ENCODE measurements at regions not wholly inside any gene's neighbourhood (a gene's known extent, or its start where the extent isn't known, plus 50 kb on each side); places are given as distances from the start of the nearest gene placed in this dataset.

GRCh38 chr13:74204602-74205312 is 70.6 kb upstream of the KLF12 start:
- Histone ChIP-seq H3K27ac (ENCODE audit: low read depth, low read length) (no peak overlapping the region), H2AFZ (ENCODE audit: low read length) (no peak overlapping the region)
- no peak for FAIRE-seq

More at GRCh38 chr13:74204602-74205312, 70.6 kb upstream of the KLF12 start:
- Histone ChIP-seq H3K9me3 (ENCODE audit: insufficient read depth in 2 of 2, low read depth in 1 of 2, low read length in 1 of 2) (peaks cover 0 to 5% of the 10 kb centered on the region in 2 experiments; a peak in 1 of 4 replicates), H3K9ac (replicated peaks in 1 of 4; ENCODE audit: extremely low read depth in 1 of 4, low read depth in 3 of 4, low read length in 3 of 4) (no peak overlapping the region), H3K4me1 (replicated peaks in 1 of 4; ENCODE audit: control insufficient read depth in 3 of 4, insufficient read depth in 4 of 4, low read length in 3 of 4) (no peaks in the 10 kb centered on the region), H4K8ac (ENCODE audit: extremely low read depth, insufficient read depth, low read length) (no peak overlapping the region), H3K56ac (replicated peaks; ENCODE audit: insufficient read length, low read depth, low read length) (no peak overlapping the region), H3K14ac (ENCODE audit: insufficient read length) (no peak overlapping the region), H3K23me2 (ENCODE audit: low read depth, low read length) (no peaks in the 10 kb centered on the region), H2BK5ac (ENCODE audit: low read depth, low read length) (no peak overlapping the region), H2BK120ac (replicated peaks; ENCODE audit: low read depth, low read length) (no peak overlapping the region), H3K18ac (ENCODE audit: extremely low read depth, low read length) (no peak overlapping the region), H2BK12ac (ENCODE audit: low read depth, low read length) (no peak overlapping the region), H3K79me2 (ENCODE audit: control insufficient read depth in 1 of 2, insufficient read depth in 2 of 2, low read length in 2 of 2) (no peaks in the 10 kb centered on the region), H4K5ac (ENCODE audit: insufficient read length, low read depth, low read length) (no peak overlapping the region), H3K4me2 (ENCODE audit: insufficient read depth in 1 of 2, low read depth in 2 of 2, low read length in 2 of 2) (no peak overlapping the region), H4K20me1 (replicated peaks in 1 of 2; ENCODE audit: control insufficient read depth in 1 of 2, insufficient read depth in 2 of 2, low read length in 2 of 2) (no peaks in the 10 kb centered on the region), H3K23ac (ENCODE audit: insufficient read length) (no peak overlapping the region), H3K79me1 (ENCODE audit: low read depth, low read length) (no peaks in the 10 kb centered on the region), H2BK20ac (ENCODE audit: low read length) (no peak overlapping the region), H3K4ac (replicated peaks; ENCODE audit: insufficient read length, low read depth, low read length) (no peak overlapping the region), H2BK15ac (ENCODE audit: low read length) (no peak overlapping the region), H3K4me3 (ENCODE audit: extremely low read depth in 1 of 4, insufficient read depth in 2 of 4, low read depth in 3 of 4, low read length in 4 of 4) (no peak overlapping the region), H3K27me3 (replicated peaks in 1 of 4; ENCODE audit: control insufficient read depth in 3 of 4, extremely low read depth in 1 of 4, insufficient read depth in 3 of 4, low read length in 3 of 4) (no peaks in the 10 kb centered on the region), H4K91ac (replicated peaks; ENCODE audit: insufficient read length, low read length) (no peak overlapping the region), H2AK5ac (ENCODE audit: low read depth, low read length) (no peak overlapping the region), H3K36me3 (ENCODE audit: control insufficient read depth in 2 of 4, insufficient read depth in 4 of 4, low read length in 3 of 4) (no peaks in the 10 kb centered on the region)
- no peak for TF ChIP-seq CEBPB (IDR thresholded peaks at IDR 0.05; ENCODE audit: low read depth, low read length)
- TF ChIP-seq TAF1 (IDR thresholded peaks at IDR 0.05; ENCODE audit: low read depth, low read length) = no peak
- no peak for TF ChIP-seq EP300 (IDR thresholded peaks at IDR 0.05; ENCODE audit: borderline replicate concordance in 1 of 2, low read depth in 2 of 2, low read length in 2 of 2)
- no peak for TF ChIP-seq E2F6 (IDR thresholded peaks at IDR 0.05)
- no peak for TF ChIP-seq RBBP5 (IDR thresholded peaks at IDR 0.05; ENCODE audit: borderline replicate concordance, low read depth, low read length)
- TF ChIP-seq TBP (IDR thresholded peaks at IDR 0.05; ENCODE audit: low read depth, low read length) = no peak
- TF ChIP-seq SAP30 (IDR thresholded peaks at IDR 0.05; ENCODE audit: insufficient read depth, insufficient replicate concordance, low read length) = no peak
- TF ChIP-seq SP4 (IDR thresholded peaks at IDR 0.05; ENCODE audit: low read length) = no peak
- ChIA-PET CTCF (ENCODE audit: partially characterized antibody) (no interaction called here), POLR2A (ENCODE audit: partially characterized antibody) (no interaction called here)
- DNase-seq (ENCODE audit: low read depth in 1 of 2, low spot score in 2 of 2) = no peak
- WGBS, 2 experiments (ENCODE audit: extremely low coverage in 1 of 2, insufficient coverage in 1 of 2, insufficient read length in 1 of 2, insufficient replicate concordance in 2 of 2, low coverage in 1 of 2, low lambda C conversion rate in 2 of 2, missing lambda C conversion rate in 1 of 2) = 83% methylated on average over 6 of the region's 6 CpGs; no CpG with 5 or more reads in 1 of the 2 experiments
